ENCODE measurements at regions not wholly inside any gene's neighbourhood (a gene's known extent, or its start where the extent isn't known, plus 50 kb on each side); places are given as distances from the start of the nearest gene placed in this dataset. TPM values are rescaled to one million over a fixed set of nuclear protein-coding genes. Genes with fewer than 3 reads are reported as not detected.

- Histone ChIP-seq H3K4me1 (no peaks in the 10 kb centered on the region), H3K27ac (no peak overlapping the region), H2AFZ (replicated peaks) (no peak overlapping the region), H3K36me3 (no peaks in the 10 kb centered on the region), H3K9me3 (ENCODE audit: low read depth) (peaks cover 12% of the 10 kb centered on the region), H3K79me2 (ENCODE audit: low read depth) (no peaks in the 10 kb centered on the region), H3K4me2 (no peak overlapping the region), H3K4me3 (no peak overlapping the region), H3K9ac (no peak overlapping the region), H3K27me3 (no peaks in the 10 kb centered on the region), H3F3A (ENCODE audit: low read depth) (no peaks in the 10 kb centered on the region), H4K20me1 (ENCODE audit: low read depth) (no peaks in the 10 kb centered on the region)
- no peaks in the 10 kb centered on the region for H3K36me3 Mint-ChIP-seq
- TF ChIP-seq CTCF (IDR thresholded peaks at IDR 0.05): no peak
- no peak for TF ChIP-seq EZH2 (IDR thresholded peaks at IDR 0.05)
- no peak for TF ChIP-seq EZH2phosphoT487 (IDR thresholded peaks at IDR 0.05)
- no peak overlapping the region for H3K4me3 Mint-ChIP-seq
- DNase-seq (ENCODE audit: low spot score): no peak
- H3K9me3 Mint-ChIP-seq: peaks cover 2% of the 10 kb centered on the region
- H3K27ac Mint-ChIP-seq: no peak overlapping the region
- H3K4me1 Mint-ChIP-seq: no peaks in the 10 kb centered on the region
- H3K27me3 Mint-ChIP-seq (ENCODE audit: insufficient read depth, low read depth): no peaks in the 10 kb centered on the region
Measured at GRCh38 chrX:76064825-76065224, 108.0 kb upstream of the PBDC1 start.

DNA sequence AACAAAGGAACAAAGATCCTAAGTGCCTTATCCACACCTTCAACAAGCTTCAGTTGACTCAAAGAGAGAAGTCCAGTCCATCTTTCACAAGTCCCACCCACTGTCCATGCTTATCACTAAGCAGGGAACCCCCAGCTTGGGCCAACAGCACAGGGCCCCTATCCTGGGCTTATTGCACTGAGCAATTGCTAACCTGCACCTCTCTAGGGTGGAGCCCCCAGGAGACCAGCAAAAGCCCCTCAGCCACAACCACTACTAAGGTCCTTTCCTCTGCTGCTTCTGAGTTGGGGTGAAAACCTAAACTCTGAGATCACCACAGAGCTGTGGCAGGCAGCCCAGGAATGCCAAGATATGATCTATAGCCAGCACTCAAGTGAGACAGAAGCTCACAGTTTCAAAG lies 96.7 kb upstream of the PBDC1 start:
- Histone ChIP-seq H3K4me1 (no peaks in the 10 kb centered on the region), H3K9ac (no peak overlapping the region), H2AFZ (replicated peaks) (no peak overlapping the region), H3K4me2 (no peak overlapping the region), H3K36me3 (no peaks in the 10 kb centered on the region), H3F3A (ENCODE audit: low read depth) (no peaks in the 10 kb centered on the region), H3K79me2 (ENCODE audit: low read depth) (no peaks in the 10 kb centered on the region), H3K27ac (no peak overlapping the region), H3K27me3 (no peaks in the 10 kb centered on the region), H3K4me3 (no peak overlapping the region), H3K9me3 (ENCODE audit: low read depth) (no peaks in the 10 kb centered on the region), H4K20me1 (ENCODE audit: low read depth) (no peaks in the 10 kb centered on the region)
- DNase-seq (ENCODE audit: low spot score): no peak
- TF ChIP-seq EZH2 (IDR thresholded peaks at IDR 0.05) (no peak), CTCF (IDR thresholded peaks at IDR 0.05) (no peak), EZH2phosphoT487 (IDR thresholded peaks at IDR 0.05) (no peak)
- no peak overlapping the region for H3K27ac Mint-ChIP-seq
- no peaks in the 10 kb centered on the region for H3K4me1 Mint-ChIP-seq
- H3K36me3 Mint-ChIP-seq: no peaks in the 10 kb centered on the region
- no peaks in the 10 kb centered on the region for H3K9me3 Mint-ChIP-seq
- no peaks in the 10 kb centered on the region for H3K27me3 Mint-ChIP-seq (ENCODE audit: insufficient read depth, low read depth)
- no peak overlapping the region for H3K4me3 Mint-ChIP-seq

DNA sequence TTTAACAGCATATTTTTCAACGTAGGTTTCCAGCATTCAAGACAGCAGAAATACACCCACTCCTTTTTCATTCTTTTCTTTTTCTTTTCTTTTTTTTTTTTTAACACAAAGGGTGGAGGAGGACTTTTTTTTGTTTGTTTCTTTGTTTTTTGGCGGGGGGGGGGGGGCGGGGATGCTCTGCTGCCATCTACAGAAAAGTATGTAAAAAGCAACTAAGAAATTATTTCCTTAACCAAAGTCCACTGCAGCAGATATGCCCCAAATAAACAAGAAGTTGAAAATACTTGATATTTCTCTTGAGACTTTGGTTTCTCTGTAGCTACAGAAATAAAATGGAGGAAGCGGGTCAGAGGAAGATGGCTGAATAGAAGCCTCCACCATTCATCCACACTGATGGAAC lies 63.2 kb upstream of the PBDC1 start:
- no peak overlapping the region for H3K27ac Mint-ChIP-seq
- H3K36me3 Mint-ChIP-seq: no peaks in the 10 kb centered on the region
- no peak overlapping the region for H3K27ac ChIP-seq
- no peaks in the 10 kb centered on the region for H4K20me1 ChIP-seq (ENCODE audit: low read depth)
- no peak overlapping the region for H3K9ac ChIP-seq
- H3K4me1 Mint-ChIP-seq: no peaks in the 10 kb centered on the region
- H3K9me3 ChIP-seq (ENCODE audit: low read depth): peaks cover 6% of the 10 kb centered on the region
- no peak for TF ChIP-seq EZH2phosphoT487 (IDR thresholded peaks at IDR 0.05)
- TF ChIP-seq CTCF (IDR thresholded peaks at IDR 0.05): peak; percentile 41
- H2AFZ ChIP-seq (replicated peaks): peak overlapping the region; percentile 68
- no peak overlapping the region for H3K4me3 Mint-ChIP-seq
- no peak overlapping the region for H3K4me3 ChIP-seq
- H3F3A ChIP-seq (ENCODE audit: low read depth): no peaks in the 10 kb centered on the region
- H3K4me1 ChIP-seq: no peaks in the 10 kb centered on the region
- H3K79me2 ChIP-seq (ENCODE audit: low read depth): no peaks in the 10 kb centered on the region
- no peak for DNase-seq (ENCODE audit: low spot score)
- H3K27me3 Mint-ChIP-seq (ENCODE audit: insufficient read depth, low read depth): no peaks in the 10 kb centered on the region
- H3K4me2 ChIP-seq: no peak overlapping the region
- H3K27me3 ChIP-seq: no peaks in the 10 kb centered on the region
- no peaks in the 10 kb centered on the region for H3K9me3 Mint-ChIP-seq
- no peaks in the 10 kb centered on the region for H3K36me3 ChIP-seq

Small RNA genes in the stretch of these regions (small RNA-seq; reads per million reads assigned to genes)
- gene AL451105.1: not detected

Measured in neural progenitor cell (in vitro differentiated cells).